Rectal smooth muscle tissue (tissue), 1 donor: ENCODE measurements at regions not wholly inside any gene's neighbourhood (a gene's known extent, or its start where the extent isn't known, plus 50 kb on each side); places are given as distances from the start of the nearest gene placed in this dataset.
"Not testable (repeated sequence)": the region's sequence is repeated elsewhere in the genome, so short reads cannot be mapped to it uniquely, and the experiment has no call there.

Experiments
- H3K27ac ChIP-seq: one replicate; pipeline ENCODE4 v1.7.0; 2013; ENCODE audit warnings: low read depth, low read length, inconsistent platforms
- H3K27me3 ChIP-seq: one replicate; pipeline ENCODE4 v1.7.0; 2013; ENCODE audit warnings: low read length; ENCODE audit not compliant: control insufficient read depth, insufficient read depth
- H3K36me3 ChIP-seq: one replicate; pipeline ENCODE4 v1.7.0; 2013; ENCODE audit warnings: low read length; ENCODE audit not compliant: control insufficient read depth, insufficient read depth
- H3K4me1 ChIP-seq: one replicate; pipeline ENCODE4 v1.7.0; 2013; ENCODE audit warnings: low read length; ENCODE audit not compliant: control insufficient read depth, insufficient read depth
- H3K4me3 ChIP-seq: one replicate; pipeline ENCODE4 v1.7.0; 2013; ENCODE audit warnings: low read length
- H3K9ac ChIP-seq: one replicate; pipeline ENCODE4 v1.7.0; 2013; ENCODE audit warnings: low read length

- Histone ChIP-seq H3K27me3 (no peaks in the 10 kb centered on the region), H3K4me1 (no peaks in the 10 kb centered on the region), H3K9ac (no peak overlapping the region), H3K36me3 (no peaks in the 10 kb centered on the region), H3K27ac (no peak overlapping the region), H3K4me3 (no peak overlapping the region)
Measured at GRCh38 chr14:42510071-42510470, 903.4 kb downstream of the LRFN5 start.

- H3K9ac ChIP-seq: no peak overlapping the region
Measured at GRCh38 chr14:42508209-42508946, 901.7 kb downstream of the LRFN5 start.

GRCh38 chr14:42504433-42504832 lies 897.8 kb downstream of the LRFN5 start:
- no peak overlapping the region for H3K4me3 ChIP-seq
- H3K9ac ChIP-seq: no peak overlapping the region
- no peaks in the 10 kb centered on the region for H3K4me1 ChIP-seq
- H3K27me3 ChIP-seq: no peaks in the 10 kb centered on the region
- H3K27ac ChIP-seq: no peak overlapping the region
- H3K36me3 ChIP-seq: no peaks in the 10 kb centered on the region

More at GRCh38 chr14:42508209-42508946, 901.7 kb downstream of the LRFN5 start:
- H3K4me3 ChIP-seq: no peak overlapping the region
- no peaks in the 10 kb centered on the region for H3K27me3 ChIP-seq
- H3K4me1 ChIP-seq: no peaks in the 10 kb centered on the region
- H3K36me3 ChIP-seq: no peaks in the 10 kb centered on the region
- H3K27ac ChIP-seq: no peak overlapping the region

GRCh38 chr14:42499137-42499536 lies 892.5 kb downstream of the LRFN5 start:
- no peaks in the 10 kb centered on the region for H3K4me1 ChIP-seq
- no peak overlapping the region for H3K27ac ChIP-seq
- H3K4me3 ChIP-seq: no peak overlapping the region
- no peaks in the 10 kb centered on the region for H3K27me3 ChIP-seq
- H3K9ac ChIP-seq: no peak overlapping the region
- no peaks in the 10 kb centered on the region for H3K36me3 ChIP-seq

GRCh38 chr14:42490536-42490935 lies 883.9 kb downstream of the LRFN5 start:
- no peak overlapping the region for H3K4me3 ChIP-seq
- H3K27ac ChIP-seq: no peak overlapping the region
- H3K36me3 ChIP-seq: no peaks in the 10 kb centered on the region
- no peaks in the 10 kb centered on the region for H3K27me3 ChIP-seq
- H3K9ac ChIP-seq: no peak overlapping the region
- H3K4me1 ChIP-seq: no peaks in the 10 kb centered on the region

- no peaks in the 10 kb centered on the region for H3K36me3 ChIP-seq
- H3K27me3 ChIP-seq: no peaks in the 10 kb centered on the region
- no peak overlapping the region for H3K4me3 ChIP-seq
- no peak overlapping the region for H3K9ac ChIP-seq
- no peaks in the 10 kb centered on the region for H3K4me1 ChIP-seq
- no peak overlapping the region for H3K27ac ChIP-seq
Measured at GRCh38 chr14:42488965-42489364, 882.3 kb downstream of the LRFN5 start.

GRCh38 chr14:42482345-42482971 lies 875.8 kb downstream of the LRFN5 start:
- H3K9ac ChIP-seq, H3K36me3 ChIP-seq, H3K4me1 ChIP-seq, H3K27ac ChIP-seq, H3K4me3 ChIP-seq, H3K27me3 ChIP-seq: not testable (repeated sequence)

GRCh38 chr14:42481714-42482113 lies 875.0 kb downstream of the LRFN5 start:
- H3K27me3 ChIP-seq, H3K4me1 ChIP-seq, H3K4me3 ChIP-seq, H3K9ac ChIP-seq, H3K27ac ChIP-seq, H3K36me3 ChIP-seq: not testable (repeated sequence)

- H3K36me3 ChIP-seq: no peaks in the 10 kb centered on the region
- H3K27ac ChIP-seq: no peak overlapping the region
- H3K9ac ChIP-seq: no peak overlapping the region
- no peak overlapping the region for H3K4me3 ChIP-seq
- H3K4me1 ChIP-seq: no peaks in the 10 kb centered on the region
- H3K27me3 ChIP-seq: no peaks in the 10 kb centered on the region
Measured at GRCh38 chr14:42480255-42480654, 873.6 kb downstream of the LRFN5 start.

- no peaks in the 10 kb centered on the region for H3K4me1 ChIP-seq
- H3K27me3 ChIP-seq: no peaks in the 10 kb centered on the region
- H3K36me3 ChIP-seq: no peaks in the 10 kb centered on the region
- H3K4me3 ChIP-seq: no peak overlapping the region
- H3K9ac ChIP-seq: no peak overlapping the region
- H3K27ac ChIP-seq: no peak overlapping the region
Measured at GRCh38 chr14:42475289-42475688, 868.6 kb downstream of the LRFN5 start.

GRCh38 chr14:42470427-42470719 lies 863.7 kb downstream of the LRFN5 start:
- Histone ChIP-seq H3K9ac (no peak overlapping the region), H3K4me1 (no peaks in the 10 kb centered on the region), H3K36me3 (no peaks in the 10 kb centered on the region), H3K27ac (no peak overlapping the region), H3K4me3 (no peak overlapping the region), H3K27me3 (no peaks in the 10 kb centered on the region)

- no peak overlapping the region for H3K27ac ChIP-seq
- no peaks in the 10 kb centered on the region for H3K27me3 ChIP-seq
- no peak overlapping the region for H3K9ac ChIP-seq
- H3K4me1 ChIP-seq: no peaks in the 10 kb centered on the region
- H3K36me3 ChIP-seq: no peaks in the 10 kb centered on the region
- no peak overlapping the region for H3K4me3 ChIP-seq
Measured at GRCh38 chr14:42469637-42470426, 863.2 kb downstream of the LRFN5 start.
